ENCODE measurements at regions not wholly inside any gene's neighbourhood (a gene's known extent, or its start where the extent isn't known, plus 50 kb on each side); places are given as distances from the start of the nearest gene placed in this dataset.
A peak's percentile ranks its signal among the peaks of the same experiment; 100 is the strongest.
"Not testable (repeated sequence)": the region's sequence is repeated elsewhere in the genome, so short reads cannot be mapped to it uniquely, and the experiment has no call there.

GRCh38 chr6:144476286-144476685, 191.2 kb downstream of the UTRN start:
- DNase-seq (ENCODE audit: low spot score): no peak

GRCh38 chr6:144477396-144477795, 192.3 kb downstream of the UTRN start:
- DNase-seq (ENCODE audit: low spot score): no peak

GRCh38 chr6:144477856-144478255, 192.7 kb downstream of the UTRN start:
- DNase-seq (ENCODE audit: low spot score): no peak

GRCh38 chr6:144478483-144478882, 193.3 kb downstream of the UTRN start:
- no peak for DNase-seq (ENCODE audit: low spot score)

GRCh38 chr6:144479991-144480390, 194.9 kb downstream of the UTRN start:
- DNase-seq (ENCODE audit: low spot score): no peak

GRCh38 chr6:144480473-144480872, 195.3 kb downstream of the UTRN start:
- DNase-seq (ENCODE audit: low spot score): no peak

- DNase-seq (ENCODE audit: low spot score): no peak
These were observed 196.4 kb downstream of the UTRN start for GRCh38 chr6:144481527-144481926.

GRCh38 chr6:144482142-144482541, 197.0 kb downstream of the UTRN start:
- DNase-seq (ENCODE audit: low spot score): peak; percentile 84

GRCh38 chr6:144485531-144485930, 200.4 kb downstream of the UTRN start:
- DNase-seq (ENCODE audit: low spot score): no peak

GRCh38 chr6:144488590-144488989, 203.5 kb downstream of the UTRN start:
- DNase-seq (ENCODE audit: low spot score): no peak

GRCh38 chr6:144493035-144493910, 208.1 kb downstream of the UTRN start:
- DNase-seq (ENCODE audit: low spot score): no peak

GRCh38 chr6:144495076-144495475, 209.9 kb downstream of the UTRN start:
- not testable (repeated sequence) for DNase-seq (ENCODE audit: low spot score)

- DNase-seq (ENCODE audit: low spot score): no peak
These were observed 212.5 kb downstream of the UTRN start for GRCh38 chr6:144497650-144498049.

- DNase-seq (ENCODE audit: low spot score): no peak
These were observed 215.8 kb downstream of the UTRN start for GRCh38 chr6:144500892-144501291.

- DNase-seq (ENCODE audit: low spot score): not testable (repeated sequence)
These were observed 220.1 kb downstream of the UTRN start for GRCh38 chr6:144505214-144505613.

GRCh38 chr6:144506051-144506450, 220.9 kb downstream of the UTRN start:
- DNase-seq (ENCODE audit: low spot score): not testable (repeated sequence)

GRCh38 chr6:144507772-144508312, 222.7 kb downstream of the UTRN start:
- not testable (repeated sequence) for DNase-seq (ENCODE audit: low spot score)

- DNase-seq (ENCODE audit: low spot score): no peak
These were observed 225.7 kb downstream of the UTRN start for GRCh38 chr6:144510859-144511258.

- no peak for DNase-seq (ENCODE audit: low spot score)
These were observed 230.6 kb downstream of the UTRN start for GRCh38 chr6:144515761-144516160.

GRCh38 chr6:144519426-144519825, 234.3 kb downstream of the UTRN start:
- DNase-seq (ENCODE audit: low spot score): no peak

GRCh38 chr6:144528743-144529425, 243.7 kb downstream of the UTRN start:
- no peak for DNase-seq (ENCODE audit: low spot score)

GRCh38 chr6:144530118-144530517, 245.0 kb downstream of the UTRN start:
- no peak for DNase-seq (ENCODE audit: low spot score)

GRCh38 chr6:144532238-144532637, 247.1 kb downstream of the UTRN start:
- DNase-seq (ENCODE audit: low spot score): not testable (repeated sequence)
